Endothelial cell of umbilical vein (primary cell): ENCODE measurements at regions not wholly inside any gene's neighbourhood (a gene's known extent, or its start where the extent isn't known, plus 50 kb on each side); places are given as distances from the start of the nearest gene placed in this dataset.

Source experiments
- BruUV-seq: library from RNA; stranded (reverse); fragments of 400-500 nt; replicated peaks from 2 replicates; lab custom pipeline; 2021; lab: Mats Ljungman, UMichigan
- CTCF ChIA-PET: fragments of 300-600, 350-600 bp; sonication (Branson Sonifier 250); formaldehyde crosslinking; loops from one replicate; lab custom pipeline; 2021; ENCODE audit warnings: antibody characterized with exemption, inconsistent platforms; lab: Charles Lee
- POLR2A ChIA-PET: fragments of 300-600, 350-600 bp; sonication (Branson Sonifier 250); formaldehyde crosslinking; loops from one replicate; lab custom pipeline; 2021; ENCODE audit warnings: antibody characterized with exemption, inconsistent platforms; lab: Charles Lee
- DNase-seq: peaks from one replicate; pipeline ENCODE4 v3.0.0-alpha.2; 2011; ENCODE audit warnings: low read depth, low spot score
- FAIRE-seq: peaks from 2 replicates; lab custom pipeline; 2011; peaks lifted over from hg19 to GRCh38; lab: Jason Lieb, UNC
- H2AFZ ChIP-seq: 2 replicates; pipeline ENCODE4 v1.6.0; 2012; ENCODE audit warnings: low read depth, low read length, control low read depth, inconsistent platforms
- H3K27ac ChIP-seq: 2 replicates; pipeline ENCODE4 v1.5.1; 2011; ENCODE audit warnings: low read depth, mild to moderate bottlenecking, control low read depth, low read length, moderate library complexity; ENCODE audit not compliant: insufficient read depth
- H3K27me3 ChIP-seq, 2 experiments: 2 replicates each; pipeline versions ENCODE4 v1.6.0 to v1.6.1; 2011; ENCODE audit warnings: low read length in 2 of 2, mixed read lengths in 1 of 2; ENCODE audit not compliant: control insufficient read depth in 2 of 2, insufficient read depth in 2 of 2
- H3K36me3 ChIP-seq, 2 experiments: 2 replicates in 1 of 2; 3 replicates in 1 of 2; pipeline ENCODE4 v1.5.1; 2011; ENCODE audit warnings: low read length in 2 of 2, mild to moderate bottlenecking in 1 of 2, moderate library complexity in 1 of 2; ENCODE audit not compliant: control insufficient read depth in 2 of 2, insufficient read depth in 2 of 2; ENCODE audit errors: extremely low read depth in 1 of 2
- H3K4me1 ChIP-seq: 3 replicates; pipeline ENCODE4 v1.5.1; 2011; ENCODE audit warnings: mild to moderate bottlenecking, low read length; ENCODE audit not compliant: control insufficient read depth, insufficient read depth; ENCODE audit errors: extremely low read depth
- H3K4me2 ChIP-seq: 2 replicates; pipeline ENCODE4 v1.6.1; 2011; ENCODE audit warnings: low read length, control low read depth, mixed read lengths; ENCODE audit not compliant: insufficient read depth
- H3K4me3 ChIP-seq, 3 experiments: fragments of 200-600 bp in 1 of 3; sonication (generic), shearing (Covaris generic) in 1 of 3; replicated peaks in 1 of 3; 2 replicates each; pipeline ENCODE4 v1.5.1; 2011 to 2016; ENCODE audit warnings: control low read depth in 3 of 3, low read length in 3 of 3, mild to moderate bottlenecking in 2 of 3, inconsistent platforms in 1 of 3, low read depth in 1 of 3, moderate library complexity in 1 of 3; ENCODE audit not compliant: insufficient read depth in 1 of 3
- H3K79me2 ChIP-seq: 2 replicates; pipeline ENCODE4 v1.6.0; 2012; ENCODE audit warnings: low read length, inconsistent platforms; ENCODE audit not compliant: control insufficient read depth, insufficient read depth
- H3K9ac ChIP-seq: replicated peaks from 2 replicates; pipeline ENCODE3; 2011; ENCODE audit warnings: low read length, control low read depth; ENCODE audit not compliant: insufficient read depth; ENCODE audit errors: extremely low read depth
- H3K9me1 ChIP-seq: replicated peaks from 3 replicates; pipeline ENCODE4 v1.6.0; 2011; ENCODE audit warnings: mild to moderate bottlenecking, low read length; ENCODE audit not compliant: control insufficient read depth, insufficient read depth; ENCODE audit errors: extremely low read depth
- H3K9me3 ChIP-seq: replicated peaks from 2 replicates; pipeline ENCODE4 v1.5.1; 2012; ENCODE audit warnings: low read length, inconsistent platforms; ENCODE audit not compliant: control insufficient read depth, insufficient read depth
- H4K20me1 ChIP-seq: replicated peaks from 2 replicates; pipeline ENCODE3; 2011; ENCODE audit warnings: mild to moderate bottlenecking, low read length; ENCODE audit not compliant: control insufficient read depth, insufficient read depth; ENCODE audit errors: extremely low read depth
- EZH2 ChIP-seq: IDR thresholded peaks from 2 replicates; pipeline ENCODE4 v1.6.1; 2012; ENCODE audit warnings: borderline replicate concordance, low read depth, mild to moderate bottlenecking, moderate library complexity, low read length, inconsistent platforms; ENCODE audit not compliant: severe bottlenecking
- FOS ChIP-seq: IDR thresholded peaks from 2 replicates; pipeline ENCODE4 v1.6.1; 2011; ENCODE audit warnings: mild to moderate bottlenecking, low read length, moderate library complexity, borderline replicate concordance; ENCODE audit not compliant: insufficient read depth
- GATA2 ChIP-seq: IDR thresholded peaks from 2 replicates; pipeline ENCODE4 v1.7.0; 2011; ENCODE audit warnings: low read depth, mild to moderate bottlenecking, moderate library complexity, mixed read lengths, low read length; ENCODE audit not compliant: insufficient read length, insufficient read depth
- JUN ChIP-seq: IDR thresholded peaks from 2 replicates; pipeline ENCODE4 v1.6.1; 2011; ENCODE audit warnings: borderline replicate concordance, low read depth; ENCODE audit not compliant: insufficient read length, insufficient read depth
- MYC ChIP-seq: IDR thresholded peaks from one replicate; pipeline ENCODE4 v1.6.1; 2011; ENCODE audit warnings: mild to moderate bottlenecking, low read depth, low read length
- POLR2A ChIP-seq: IDR thresholded peaks from 2 replicates; pipeline ENCODE4 v1.6.1; 2012; ENCODE audit warnings: low read depth, mild to moderate bottlenecking, control low read depth, low read length
- POLR2AphosphoS5 ChIP-seq: IDR thresholded peaks from 2 replicates; pipeline ENCODE4 v1.6.1; 2012; ENCODE audit warnings: low read depth, mild to moderate bottlenecking, control low read depth, low read length, moderate library complexity; ENCODE audit not compliant: insufficient read depth
- dilution Hi-C: fragments of 300-500 bp; cut with MboI; formaldehyde crosslinking; loops from one replicate; pipeline ENCODE4 v1.15.0; 2019; ENCODE audit warnings: low sequenced_read_pairs; ENCODE audit not compliant: extremely low pct_ligation_motif_present
- intact Hi-C: fragments of 100-400 bp; cut with micrococcal nuclease; formaldehyde crosslinking; loops from one replicate; pipeline ENCODE4 v1.10.0; 2022
- TF ChIP-seq, protein P1 (sequence below), 2 donors: IDR thresholded peaks; 1 replicate in 1 of 2; 2 replicates in 1 of 2; pipeline ENCODE4 v1.5.1; 2011; ENCODE audit warnings: low read length in 2 of 2, mild to moderate bottlenecking in 2 of 2, moderate library complexity in 2 of 2, control low read depth in 1 of 2, inconsistent platforms in 1 of 2, low read depth in 1 of 2; ENCODE audit not compliant: insufficient read depth in 1 of 2; ENCODE audit errors: extremely low read depth in 1 of 2
- TF ChIP-seq, protein P2 (sequence below): IDR thresholded peaks from 2 replicates; pipeline ENCODE4 v1.6.1; 2011; ENCODE audit not compliant: insufficient read depth, insufficient read length

DNA sequence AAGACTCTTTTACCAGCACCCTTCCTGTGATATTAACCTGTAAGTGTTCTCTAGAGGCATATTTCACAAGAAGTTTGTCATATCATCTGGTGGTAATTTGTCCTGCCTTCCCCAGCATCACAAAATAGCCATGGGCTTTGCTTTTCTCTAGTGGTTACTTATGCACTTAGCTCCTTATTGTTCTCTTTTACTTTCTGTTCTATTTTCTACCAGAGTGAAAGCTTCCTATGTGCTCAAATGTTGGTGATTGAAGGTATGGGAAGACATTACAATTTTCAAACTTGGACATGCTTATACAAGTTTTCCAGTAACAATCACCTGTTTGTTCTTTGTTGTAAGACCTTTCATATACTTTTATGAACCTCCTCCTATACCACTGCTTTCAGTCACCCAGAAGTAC, 87.0 kb upstream of the KCNH7 start:
- POLR2A ChIA-PET = no interaction called here
- Histone ChIP-seq H3K36me3 (no peaks in the 10 kb centered on the region), H3K4me1 (no peaks in the 10 kb centered on the region), H3K9ac (no peak overlapping the region), H3K79me2 (no peaks in the 10 kb centered on the region), H3K9me3 (no peaks in the 10 kb centered on the region), H3K27me3 (no peaks in the 10 kb centered on the region), H3K4me3 (no peak overlapping the region), H2AFZ (no peak overlapping the region), H3K27ac (no peak overlapping the region), H3K4me2 (no peak overlapping the region), H3K9me1 (no peaks in the 10 kb centered on the region), H4K20me1 (no peaks in the 10 kb centered on the region)
- DNase-seq (no peak), FAIRE-seq (no peak)
- dilution Hi-C loops (no loop called here), intact Hi-C loops (no loop called here)
- CTCF ChIA-PET = no interaction called here
- TF ChIP-seq, protein P1, sequence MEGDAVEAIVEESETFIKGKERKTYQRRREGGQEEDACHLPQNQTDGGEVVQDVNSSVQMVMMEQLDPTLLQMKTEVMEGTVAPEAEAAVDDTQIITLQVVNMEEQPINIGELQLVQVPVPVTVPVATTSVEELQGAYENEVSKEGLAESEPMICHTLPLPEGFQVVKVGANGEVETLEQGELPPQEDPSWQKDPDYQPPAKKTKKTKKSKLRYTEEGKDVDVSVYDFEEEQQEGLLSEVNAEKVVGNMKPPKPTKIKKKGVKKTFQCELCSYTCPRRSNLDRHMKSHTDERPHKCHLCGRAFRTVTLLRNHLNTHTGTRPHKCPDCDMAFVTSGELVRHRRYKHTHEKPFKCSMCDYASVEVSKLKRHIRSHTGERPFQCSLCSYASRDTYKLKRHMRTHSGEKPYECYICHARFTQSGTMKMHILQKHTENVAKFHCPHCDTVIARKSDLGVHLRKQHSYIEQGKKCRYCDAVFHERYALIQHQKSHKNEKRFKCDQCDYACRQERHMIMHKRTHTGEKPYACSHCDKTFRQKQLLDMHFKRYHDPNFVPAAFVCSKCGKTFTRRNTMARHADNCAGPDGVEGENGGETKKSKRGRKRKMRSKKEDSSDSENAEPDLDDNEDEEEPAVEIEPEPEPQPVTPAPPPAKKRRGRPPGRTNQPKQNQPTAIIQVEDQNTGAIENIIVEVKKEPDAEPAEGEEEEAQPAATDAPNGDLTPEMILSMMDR (IDR thresholded peaks at IDR 0.05; ENCODE audit: extremely low read depth in 1 of 2, insufficient read depth in 1 of 2, low read depth in 1 of 2, low read length in 2 of 2) = no peak
- TF ChIP-seq POLR2A (no peak), FOS (no peak), GATA2 (no peak), EZH2 (no peak), POLR2AphosphoS5 (no peak), JUN (no peak), MYC (no peak)
- TF ChIP-seq, protein P2, sequence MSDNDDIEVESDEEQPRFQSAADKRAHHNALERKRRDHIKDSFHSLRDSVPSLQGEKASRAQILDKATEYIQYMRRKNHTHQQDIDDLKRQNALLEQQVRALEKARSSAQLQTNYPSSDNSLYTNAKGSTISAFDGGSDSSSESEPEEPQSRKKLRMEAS = no peak
- no TSS peak for BruUV-seq
